K562 (cell line): ENCODE measurements at regions not wholly inside any gene's neighbourhood (a gene's known extent, or its start where the extent isn't known, plus 50 kb on each side); places are given as distances from the start of the nearest gene placed in this dataset.

Experiments
- ATAC-seq: fragments of 200-7000 bp; cut with Tn5 transposase; 3 replicates; pipeline ENCODE4 v1.9.1; 2020; ENCODE audit warnings: moderate library complexity
- BruUV-seq: library from RNA; stranded (reverse); fragments of 400-500 nt; replicated peaks from 2 replicates; lab custom pipeline; 2021; lab: Mats Ljungman, UMichigan
- CTCF ChIA-PET: fragments of 300-600 bp; formaldehyde crosslinking; extraction: SDS; loops from one replicate; lab custom pipeline; 2021; ENCODE audit warnings: low intra/inter-chr PET ratio; lab: Yijun Ruan, JAX
- POLR2A ChIA-PET: fragments of 300-600, 350-650 bp; sonication (Branson Sonifier 250); formaldehyde crosslinking; extraction: SDS; loops from one replicate; lab custom pipeline; 2021; ENCODE audit warnings: antibody characterized with exemption, inconsistent platforms; lab: Yijun Ruan, JAX
- DNase-seq, 4 experiments: peaks; one replicate each; pipeline versions ENCODE4 v3.0.0 to v3.0.0-alpha.2; 2011 to 2018; ENCODE audit warnings: low spot score in 3 of 4, mixed read lengths in 3 of 4; ENCODE audit errors: extremely low read depth in 1 of 4
- FAIRE-seq: peaks from 2 replicates; lab custom pipeline; 2011; peaks lifted over from hg19 to GRCh38; lab: Jason Lieb, UNC
- H2AFZ ChIP-seq: 2 replicates; pipeline ENCODE4 v1.6.0; 2011; ENCODE audit warnings: low read depth, low read length, control low read depth, inconsistent platforms
- H3K27ac ChIP-seq: fragments of 200-600 bp; 3 replicates; pipeline ENCODE4 v1.8.0; 2011; ENCODE audit warnings: low read depth, mild to moderate bottlenecking, control low read depth, inconsistent platforms, low read length, moderate library complexity, mixed read lengths; ENCODE audit errors: extremely low read depth
- H3K27me3 ChIP-seq, 2 experiments: fragments of 300-600 bp in 1 of 2; 2 replicates in 1 of 2; 3 replicates in 1 of 2; pipeline versions ENCODE4 v1.6.0 to v1.8.0; 2011; ENCODE audit warnings: inconsistent platforms in 2 of 2, low read length in 2 of 2, mild to moderate bottlenecking in 1 of 2, mixed read lengths in 1 of 2, moderate library complexity in 1 of 2; ENCODE audit not compliant: control insufficient read depth in 2 of 2, insufficient read depth in 2 of 2
- H3K36me3 ChIP-seq: fragments of 300-600 bp; 3 replicates; pipeline ENCODE4 v1.8.0; 2011; ENCODE audit warnings: mild to moderate bottlenecking, low read length, inconsistent platforms; ENCODE audit not compliant: control insufficient read depth, insufficient read depth
- H3K4me1 ChIP-seq, 2 experiments: fragments of 200-600 bp in 1 of 2; replicated peaks in 1 of 2; 2 replicates in 1 of 2; 3 replicates in 1 of 2; pipeline versions ENCODE4 v1.5.1 to v1.8.0; 2011; ENCODE audit warnings: inconsistent platforms in 2 of 2, low read length in 2 of 2, mild to moderate bottlenecking in 1 of 2, mixed read lengths in 1 of 2, moderate library complexity in 1 of 2; ENCODE audit not compliant: control insufficient read depth in 2 of 2, insufficient read depth in 2 of 2
- H3K4me2 ChIP-seq: 2 replicates; pipeline ENCODE4 v1.6.1; 2011; ENCODE audit warnings: low read length, control low read depth, inconsistent platforms, mixed read lengths; ENCODE audit not compliant: insufficient read depth
- H3K4me3 ChIP-seq: fragments of 200-600 bp; sonication (generic), shearing (Covaris generic); 2 replicates; pipeline ENCODE4 v1.5.1; 2016; ENCODE audit warnings: control low read depth, inconsistent platforms
- H3K79me2 ChIP-seq: fragments of 200-600 bp; 3 replicates; pipeline ENCODE4 v1.8.0; 2011; ENCODE audit warnings: low read length, inconsistent platforms; ENCODE audit not compliant: control insufficient read depth, insufficient read depth
- H3K9ac ChIP-seq, 2 experiments: 2 replicates each; pipeline versions ENCODE4 v1.6.0 to v1.6.1; 2011; ENCODE audit warnings: low read depth in 2 of 2, low read length in 2 of 2, control low read depth in 1 of 2, inconsistent platforms in 1 of 2, mild to moderate bottlenecking in 1 of 2, mixed read lengths in 1 of 2; ENCODE audit not compliant: insufficient read depth in 1 of 2
- H3K9me1 ChIP-seq: one replicate; pipeline ENCODE4 v1.6.0; 2011; ENCODE audit warnings: inconsistent platforms, mild to moderate bottlenecking, low read length, moderate library complexity; ENCODE audit not compliant: control insufficient read depth, insufficient read depth
- H3K9me3 ChIP-seq: replicated peaks from 2 replicates; pipeline ENCODE4 v1.5.1; 2011; ENCODE audit warnings: low read depth, low read length, inconsistent platforms; ENCODE audit not compliant: control insufficient read depth, insufficient read depth
- H4K20me1 ChIP-seq: replicated peaks from 2 replicates; pipeline ENCODE4 v1.6.1; 2011; ENCODE audit warnings: low read length, inconsistent platforms, mixed read lengths; ENCODE audit not compliant: control insufficient read depth, insufficient read depth
- EP300 ChIP-seq: IDR thresholded peaks from 2 replicates; pipeline ENCODE4 v1.6.1; 2012; ENCODE audit warnings: low read length, improper control_type of control experiment
- MCM2 ChIP-seq: fragments of 450-650 bp; IDR thresholded peaks from 2 replicates; pipeline ENCODE4 v1.6.1; 2017; ENCODE audit warnings: low read depth, mild to moderate bottlenecking
- MIER1 ChIP-seq: fragments of 450-650 bp; IDR thresholded peaks from 2 replicates; pipeline ENCODE4 v1.6.1; 2016; ENCODE audit warnings: antibody characterized with exemption, mild to moderate bottlenecking, low read depth
- ZNF444 ChIP-seq: fragments of 250-450 bp; sonication (Bioruptor Pico); IDR thresholded peaks from 2 replicates; pipeline ENCODE4 v1.4.0; 2020; ENCODE audit warnings: mild to moderate bottlenecking, moderate library complexity
- WGBS: fragments of 100-300 bp; shearing (Covaris generic); methylation state at CpG from one replicate; pipeline ENCODE4 v1.1.6; 2016; ENCODE audit warnings: low coverage, mixed read lengths; ENCODE audit not compliant: insufficient coverage; ENCODE audit errors: missing lambda C conversion rate; 5-methylcytosine and 5-hydroxymethylcytosine counted together
- in situ Hi-C: fragments of 300-500 bp; cut with MboI; formaldehyde crosslinking; loops from 4 replicates; pipeline ENCODE4 v1.15.0; 2018; ENCODE audit warnings: inconsistent platforms, mixed read lengths
- intact Hi-C: fragments of 100-400 bp; cut with micrococcal nuclease; formaldehyde crosslinking; loops from 2 replicates; pipeline ENCODE4 v1.14.2; 2022
- TF ChIP-seq, protein P1 (sequence below): fragments of 450-650 bp; formaldehyde crosslinking; IDR thresholded peaks from 2 replicates; pipeline ENCODE4 v1.4.0; 2020; ENCODE audit warnings: mild to moderate bottlenecking, moderate library complexity
- TF ChIP-seq, protein P2 (sequence below): sonication (generic); formaldehyde crosslinking; IDR thresholded peaks from 2 replicates; pipeline ENCODE4 v1.9.0; 2022; ENCODE audit warnings: mild to moderate bottlenecking, missing genetic modification reagents
- TF ChIP-seq, protein P3 (sequence below): fragments of 200-800 bp; sonication (Bioruptor generic); IDR thresholded peaks from 2 replicates; pipeline ENCODE4 v1.6.1; 2016; ENCODE audit warnings: missing genetic modification characterization, missing compliant biosample characterization
- TF ChIP-seq, protein P4 (sequence below): fragments of 450-650 bp; IDR thresholded peaks from 2 replicates; pipeline ENCODE4 v1.6.1; 2018; ENCODE audit not compliant: partially characterized antibody
- TF ChIP-seq, protein P5 (sequence below): sonication (generic); formaldehyde crosslinking; IDR thresholded peaks from 2 replicates; pipeline ENCODE4 v1.4.0; 2020; ENCODE audit warnings: mild to moderate bottlenecking, missing genetic modification reagents

DNA sequence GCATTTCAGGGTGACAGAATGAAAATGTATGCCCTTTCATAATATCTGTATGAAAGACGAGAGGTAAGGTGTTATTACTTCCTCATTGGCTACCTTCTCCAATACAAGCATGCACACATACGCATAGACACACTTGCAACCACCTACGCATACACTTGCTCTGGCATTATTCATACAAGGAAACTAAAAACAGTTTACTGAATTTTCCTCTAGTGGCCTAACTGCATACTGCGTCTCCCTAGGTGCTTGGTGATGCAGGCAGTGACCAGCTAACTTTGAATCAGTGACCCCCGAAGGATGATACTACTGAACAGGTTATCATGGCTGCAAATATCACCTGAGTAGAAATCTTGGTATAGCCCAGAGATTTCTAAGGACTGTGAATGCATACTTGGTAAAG, 593.1 kb downstream of the PKHD1 start:
- H3K4me3 ChIP-seq = no peak overlapping the region
- H3K4me2 ChIP-seq = no peak overlapping the region
- H3K27ac ChIP-seq = no peak overlapping the region
- no TSS peak for BruUV-seq
- no peaks in the 10 kb centered on the region for H3K9me3 ChIP-seq
- H2AFZ ChIP-seq = no peak overlapping the region
- H3K4me1 ChIP-seq = no peaks in the 10 kb centered on the region
- H4K20me1 ChIP-seq = no peaks in the 10 kb centered on the region
- ATAC-seq (no peak), DNase-seq (no peak), FAIRE-seq (no peak)
- ChIA-PET POLR2A (interaction anchor here (0.6 kb wide), 1 partner anchor 398 kb away, joined by 3 read pairs; no protein-coding TSS in a partner anchor), CTCF (no interaction called here)
- H3K36me3 ChIP-seq = no peaks in the 10 kb centered on the region
- no peaks in the 10 kb centered on the region for H3K27me3 ChIP-seq
- H3K9ac ChIP-seq = no peak overlapping the region
- WGBS = under 1% methylated on average over 5 of the region's 5 CpGs
- intact Hi-C loops (no loop called here), in situ Hi-C loops (no loop called here)
- no peaks in the 10 kb centered on the region for H3K9me1 ChIP-seq
- no peaks in the 10 kb centered on the region for H3K79me2 ChIP-seq
- TF ChIP-seq, protein P1, sequence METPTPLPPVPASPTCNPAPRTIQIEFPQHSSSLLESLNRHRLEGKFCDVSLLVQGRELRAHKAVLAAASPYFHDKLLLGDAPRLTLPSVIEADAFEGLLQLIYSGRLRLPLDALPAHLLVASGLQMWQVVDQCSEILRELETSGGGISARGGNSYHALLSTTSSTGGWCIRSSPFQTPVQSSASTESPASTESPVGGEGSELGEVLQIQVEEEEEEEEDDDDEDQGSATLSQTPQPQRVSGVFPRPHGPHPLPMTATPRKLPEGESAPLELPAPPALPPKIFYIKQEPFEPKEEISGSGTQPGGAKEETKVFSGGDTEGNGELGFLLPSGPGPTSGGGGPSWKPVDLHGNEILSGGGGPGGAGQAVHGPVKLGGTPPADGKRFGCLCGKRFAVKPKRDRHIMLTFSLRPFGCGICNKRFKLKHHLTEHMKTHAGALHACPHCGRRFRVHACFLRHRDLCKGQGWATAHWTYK (CRISPR knock-in tag) = no peak
- TF ChIP-seq, protein P2, sequence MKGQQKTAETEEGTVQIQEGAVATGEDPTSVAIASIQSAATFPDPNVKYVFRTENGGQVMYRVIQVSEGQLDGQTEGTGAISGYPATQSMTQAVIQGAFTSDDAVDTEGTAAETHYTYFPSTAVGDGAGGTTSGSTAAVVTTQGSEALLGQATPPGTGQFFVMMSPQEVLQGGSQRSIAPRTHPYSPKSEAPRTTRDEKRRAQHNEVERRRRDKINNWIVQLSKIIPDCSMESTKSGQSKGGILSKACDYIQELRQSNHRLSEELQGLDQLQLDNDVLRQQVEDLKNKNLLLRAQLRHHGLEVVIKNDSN (CRISPR knock-in tag) = no peak
- TF ChIP-seq EP300 = no peak
- TF ChIP-seq, protein P3, sequence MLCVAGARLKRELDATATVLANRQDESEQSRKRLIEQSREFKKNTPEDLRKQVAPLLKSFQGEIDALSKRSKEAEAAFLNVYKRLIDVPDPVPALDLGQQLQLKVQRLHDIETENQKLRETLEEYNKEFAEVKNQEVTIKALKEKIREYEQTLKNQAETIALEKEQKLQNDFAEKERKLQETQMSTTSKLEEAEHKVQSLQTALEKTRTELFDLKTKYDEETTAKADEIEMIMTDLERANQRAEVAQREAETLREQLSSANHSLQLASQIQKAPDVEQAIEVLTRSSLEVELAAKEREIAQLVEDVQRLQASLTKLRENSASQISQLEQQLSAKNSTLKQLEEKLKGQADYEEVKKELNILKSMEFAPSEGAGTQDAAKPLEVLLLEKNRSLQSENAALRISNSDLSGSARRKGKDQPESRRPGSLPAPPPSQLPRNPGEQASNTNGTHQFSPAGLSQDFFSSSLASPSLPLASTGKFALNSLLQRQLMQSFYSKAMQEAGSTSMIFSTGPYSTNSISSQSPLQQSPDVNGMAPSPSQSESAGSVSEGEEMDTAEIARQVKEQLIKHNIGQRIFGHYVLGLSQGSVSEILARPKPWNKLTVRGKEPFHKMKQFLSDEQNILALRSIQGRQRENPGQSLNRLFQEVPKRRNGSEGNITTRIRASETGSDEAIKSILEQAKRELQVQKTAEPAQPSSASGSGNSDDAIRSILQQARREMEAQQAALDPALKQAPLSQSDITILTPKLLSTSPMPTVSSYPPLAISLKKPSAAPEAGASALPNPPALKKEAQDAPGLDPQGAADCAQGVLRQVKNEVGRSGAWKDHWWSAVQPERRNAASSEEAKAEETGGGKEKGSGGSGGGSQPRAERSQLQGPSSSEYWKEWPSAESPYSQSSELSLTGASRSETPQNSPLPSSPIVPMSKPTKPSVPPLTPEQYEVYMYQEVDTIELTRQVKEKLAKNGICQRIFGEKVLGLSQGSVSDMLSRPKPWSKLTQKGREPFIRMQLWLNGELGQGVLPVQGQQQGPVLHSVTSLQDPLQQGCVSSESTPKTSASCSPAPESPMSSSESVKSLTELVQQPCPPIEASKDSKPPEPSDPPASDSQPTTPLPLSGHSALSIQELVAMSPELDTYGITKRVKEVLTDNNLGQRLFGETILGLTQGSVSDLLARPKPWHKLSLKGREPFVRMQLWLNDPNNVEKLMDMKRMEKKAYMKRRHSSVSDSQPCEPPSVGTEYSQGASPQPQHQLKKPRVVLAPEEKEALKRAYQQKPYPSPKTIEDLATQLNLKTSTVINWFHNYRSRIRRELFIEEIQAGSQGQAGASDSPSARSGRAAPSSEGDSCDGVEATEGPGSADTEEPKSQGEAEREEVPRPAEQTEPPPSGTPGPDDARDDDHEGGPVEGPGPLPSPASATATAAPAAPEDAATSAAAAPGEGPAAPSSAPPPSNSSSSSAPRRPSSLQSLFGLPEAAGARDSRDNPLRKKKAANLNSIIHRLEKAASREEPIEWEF = no peak
- no peak for TF ChIP-seq ZNF444 (CRISPR knock-in tag)
- no peak for TF ChIP-seq MIER1
- TF ChIP-seq, protein P4, sequence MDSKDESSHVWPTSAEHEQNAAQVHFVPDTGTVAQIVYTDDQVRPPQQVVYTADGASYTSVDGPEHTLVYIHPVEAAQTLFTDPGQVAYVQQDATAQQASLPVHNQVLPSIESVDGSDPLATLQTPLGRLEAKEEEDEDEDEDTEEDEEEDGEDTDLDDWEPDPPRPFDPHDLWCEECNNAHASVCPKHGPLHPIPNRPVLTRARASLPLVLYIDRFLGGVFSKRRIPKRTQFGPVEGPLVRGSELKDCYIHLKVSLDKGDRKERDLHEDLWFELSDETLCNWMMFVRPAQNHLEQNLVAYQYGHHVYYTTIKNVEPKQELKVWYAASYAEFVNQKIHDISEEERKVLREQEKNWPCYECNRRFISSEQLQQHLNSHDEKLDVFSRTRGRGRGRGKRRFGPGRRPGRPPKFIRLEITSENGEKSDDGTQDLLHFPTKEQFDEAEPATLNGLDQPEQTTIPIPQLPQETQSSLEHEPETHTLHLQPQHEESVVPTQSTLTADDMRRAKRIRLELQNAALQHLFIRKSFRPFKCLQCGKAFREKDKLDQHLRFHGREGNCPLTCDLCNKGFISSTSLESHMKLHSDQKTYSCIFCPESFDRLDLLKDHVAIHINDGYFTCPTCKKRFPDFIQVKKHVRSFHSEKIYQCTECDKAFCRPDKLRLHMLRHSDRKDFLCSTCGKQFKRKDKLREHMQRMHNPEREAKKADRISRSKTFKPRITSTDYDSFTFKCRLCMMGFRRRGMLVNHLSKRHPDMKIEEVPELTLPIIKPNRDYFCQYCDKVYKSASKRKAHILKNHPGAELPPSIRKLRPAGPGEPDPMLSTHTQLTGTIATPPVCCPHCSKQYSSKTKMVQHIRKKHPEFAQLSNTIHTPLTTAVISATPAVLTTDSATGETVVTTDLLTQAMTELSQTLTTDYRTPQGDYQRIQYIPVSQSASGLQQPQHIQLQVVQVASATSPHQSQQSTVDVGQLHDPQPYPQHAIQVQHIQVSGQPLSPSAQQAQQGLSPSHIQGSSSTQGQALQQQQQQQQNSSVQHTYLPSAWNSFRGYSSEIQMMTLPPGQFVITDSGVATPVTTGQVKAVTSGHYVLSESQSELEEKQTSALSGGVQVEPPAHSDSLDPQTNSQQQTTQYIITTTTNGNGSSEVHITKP = no peak
- TF ChIP-seq, protein P5, sequence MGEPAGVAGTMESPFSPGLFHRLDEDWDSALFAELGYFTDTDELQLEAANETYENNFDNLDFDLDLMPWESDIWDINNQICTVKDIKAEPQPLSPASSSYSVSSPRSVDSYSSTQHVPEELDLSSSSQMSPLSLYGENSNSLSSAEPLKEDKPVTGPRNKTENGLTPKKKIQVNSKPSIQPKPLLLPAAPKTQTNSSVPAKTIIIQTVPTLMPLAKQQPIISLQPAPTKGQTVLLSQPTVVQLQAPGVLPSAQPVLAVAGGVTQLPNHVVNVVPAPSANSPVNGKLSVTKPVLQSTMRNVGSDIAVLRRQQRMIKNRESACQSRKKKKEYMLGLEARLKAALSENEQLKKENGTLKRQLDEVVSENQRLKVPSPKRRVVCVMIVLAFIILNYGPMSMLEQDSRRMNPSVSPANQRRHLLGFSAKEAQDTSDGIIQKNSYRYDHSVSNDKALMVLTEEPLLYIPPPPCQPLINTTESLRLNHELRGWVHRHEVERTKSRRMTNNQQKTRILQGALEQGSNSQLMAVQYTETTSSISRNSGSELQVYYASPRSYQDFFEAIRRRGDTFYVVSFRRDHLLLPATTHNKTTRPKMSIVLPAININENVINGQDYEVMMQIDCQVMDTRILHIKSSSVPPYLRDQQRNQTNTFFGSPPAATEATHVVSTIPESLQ = no peak
- no peak for TF ChIP-seq MCM2
